ENCODE measurements at regions not wholly inside any gene's neighbourhood (a gene's known extent, or its start where the extent isn't known, plus 50 kb on each side); places are given as distances from the start of the nearest gene placed in this dataset.

GRCh38 chrX:122475306-122475705 lies 708.8 kb upstream of the GRIA3 start:
- Histone ChIP-seq H3K27me3 (replicated peaks; ENCODE audit: insufficient read depth) (no peaks in the 10 kb centered on the region), H3K36me3 (no peaks in the 10 kb centered on the region), H3K4me1 (replicated peaks) (no peaks in the 10 kb centered on the region), H3K27ac (no peak overlapping the region), H3K9me3 (no peaks in the 10 kb centered on the region), H3K4me3 (no peak overlapping the region)
- TF ChIP-seq POLR2A (IDR thresholded peaks at IDR 0.05) (no peak), CTCF (IDR thresholded peaks at IDR 0.05) (no peak), POLR2AphosphoS5 (IDR thresholded peaks at IDR 0.05) (no peak)
- intact Hi-C loops (cut with DNase I) = no loop called here
- DNase-seq (ENCODE audit: low spot score) = no peak

GRCh38 chrX:122500556-122500955 lies 683.5 kb upstream of the GRIA3 start:
- no peaks in the 10 kb centered on the region for H3K9me3 ChIP-seq
- intact Hi-C loops (cut with DNase I) = no loop called here
- H3K27me3 ChIP-seq (replicated peaks; ENCODE audit: insufficient read depth) = no peaks in the 10 kb centered on the region
- H3K27ac ChIP-seq = no peak overlapping the region
- H3K36me3 ChIP-seq = no peaks in the 10 kb centered on the region
- no peak for DNase-seq (ENCODE audit: low spot score)
- no peak for TF ChIP-seq CTCF (IDR thresholded peaks at IDR 0.05)
- no peak for TF ChIP-seq POLR2A (IDR thresholded peaks at IDR 0.05)
- TF ChIP-seq POLR2AphosphoS5 (IDR thresholded peaks at IDR 0.05) = no peak
- no peaks in the 10 kb centered on the region for H3K4me1 ChIP-seq (replicated peaks)
- H3K4me3 ChIP-seq = no peak overlapping the region
- WGBS = 74% methylated on average over 2 of the region's 2 CpGs

GRCh38 chrX:122501652-122502051 lies 682.4 kb upstream of the GRIA3 start:
- H3K27ac ChIP-seq = no peak overlapping the region
- no peak for DNase-seq (ENCODE audit: low spot score)
- H3K9me3 ChIP-seq = no peaks in the 10 kb centered on the region
- intact Hi-C loops (cut with DNase I) = no loop called here
- no peaks in the 10 kb centered on the region for H3K27me3 ChIP-seq (replicated peaks; ENCODE audit: insufficient read depth)
- no peak overlapping the region for H3K4me3 ChIP-seq
- no peak for TF ChIP-seq CTCF (IDR thresholded peaks at IDR 0.05)
- TF ChIP-seq POLR2A (IDR thresholded peaks at IDR 0.05) = no peak
- no peak for TF ChIP-seq POLR2AphosphoS5 (IDR thresholded peaks at IDR 0.05)
- no peaks in the 10 kb centered on the region for H3K4me1 ChIP-seq (replicated peaks)
- 80% methylated on average over 3 of the region's 3 CpGs for WGBS
- no peaks in the 10 kb centered on the region for H3K36me3 ChIP-seq

- intact Hi-C loops (cut with DNase I) = no loop called here
- no peaks in the 10 kb centered on the region for H3K36me3 ChIP-seq
- H3K4me3 ChIP-seq = no peak overlapping the region
- H3K27ac ChIP-seq = no peak overlapping the region
- no peaks in the 10 kb centered on the region for H3K27me3 ChIP-seq (replicated peaks; ENCODE audit: insufficient read depth)
- H3K4me1 ChIP-seq (replicated peaks) = no peaks in the 10 kb centered on the region
- TF ChIP-seq CTCF (IDR thresholded peaks at IDR 0.05) = no peak
- TF ChIP-seq POLR2AphosphoS5 (IDR thresholded peaks at IDR 0.05) = no peak
- no peak for TF ChIP-seq POLR2A (IDR thresholded peaks at IDR 0.05)
- no peak for DNase-seq (ENCODE audit: low spot score)
- 63% methylated on average over 3 of the region's 3 CpGs for WGBS
- H3K9me3 ChIP-seq = no peaks in the 10 kb centered on the region
These were observed 680.1 kb upstream of the GRIA3 start for GRCh38 chrX:122504026-122504425.

- TF ChIP-seq POLR2A (IDR thresholded peaks at IDR 0.05) = no peak
- TF ChIP-seq CTCF (IDR thresholded peaks at IDR 0.05) = no peak
- TF ChIP-seq POLR2AphosphoS5 (IDR thresholded peaks at IDR 0.05) = no peak
- intact Hi-C loops (cut with DNase I) = no loop called here
- Histone ChIP-seq H3K36me3 (no peaks in the 10 kb centered on the region), H3K4me1 (replicated peaks) (no peaks in the 10 kb centered on the region), H3K27ac (no peak overlapping the region), H3K9me3 (no peaks in the 10 kb centered on the region), H3K27me3 (replicated peaks; ENCODE audit: insufficient read depth) (no peaks in the 10 kb centered on the region), H3K4me3 (no peak overlapping the region)
- DNase-seq (ENCODE audit: low spot score) = no peak
- 96% methylated on average over 3 of the region's 3 CpGs for WGBS
These were observed 671.5 kb upstream of the GRIA3 start for GRCh38 chrX:122512561-122513072.

Data from prostate gland (tissue), 2 donors.